IMR-90 (cell line): ENCODE measurements at regions not wholly inside any gene's neighbourhood (a gene's known extent, or its start where the extent isn't known, plus 50 kb on each side); places are given as distances from the start of the nearest gene placed in this dataset.

ENCODE experiments used
- ATAC-seq: fragments of 200-7000 bp; cut with Tn5 transposase; 2 replicates; pipeline ENCODE4 v1.9.1; 2020; ENCODE audit warnings: low read depth, mild to moderate bottlenecking, moderate library complexity
- BruUV-seq: library from RNA; stranded (reverse); fragments of 400-500 nt; replicated peaks from 2 replicates; lab custom pipeline; 2021; lab: Mats Ljungman, UMichigan
- CTCF ChIA-PET: fragments of 300-600 bp; formaldehyde crosslinking; extraction: SDS; loops from one replicate; lab custom pipeline; 2021; ENCODE audit warnings: antibody characterized with exemption; lab: Yijun Ruan, JAX
- POLR2A ChIA-PET: fragments of 300-600 bp; sonication (Branson Sonifier 250); formaldehyde crosslinking; loops from one replicate; lab custom pipeline; 2022; ENCODE audit warnings: antibody characterized with exemption; ENCODE audit not compliant: unreplicated experiment; lab: Charles Lee
- DNase-seq: peaks from one replicate; pipeline ENCODE4 v3.0.0; 2013
- H2AFZ ChIP-seq: replicated peaks from 2 replicates; pipeline ENCODE3; 2013; ENCODE audit warnings: low read length, mild to moderate bottlenecking; ENCODE audit not compliant: poor library complexity
- H2AK5ac ChIP-seq: 2 replicates; pipeline ENCODE4 v1.6.1; 2013; ENCODE audit warnings: low read depth, low read length, inconsistent platforms
- H2AK9ac ChIP-seq: replicated peaks from 2 replicates; pipeline ENCODE3; 2013; ENCODE audit warnings: mild to moderate bottlenecking, low read depth, low read length, moderate library complexity; ENCODE audit not compliant: poor library complexity
- H2BK120ac ChIP-seq: 2 replicates; pipeline ENCODE4 v1.6.1; 2013; ENCODE audit warnings: low read depth, low read length, inconsistent platforms
- H2BK15ac ChIP-seq: 3 replicates; pipeline ENCODE4 v1.6.1; 2013; ENCODE audit warnings: low read depth, low read length, inconsistent platforms
- H2BK20ac ChIP-seq: 2 replicates; pipeline ENCODE4 v1.6.1; 2013; ENCODE audit warnings: low read depth, mild to moderate bottlenecking, inconsistent platforms, low read length, moderate library complexity
- H2BK5ac ChIP-seq: 2 replicates; pipeline ENCODE4 v1.6.1; 2013; ENCODE audit warnings: mild to moderate bottlenecking, low read depth, low read length, inconsistent platforms; ENCODE audit not compliant: poor library complexity, severe bottlenecking
- H3K14ac ChIP-seq: replicated peaks from 2 replicates; pipeline ENCODE4 v1.6.1; 2013; ENCODE audit warnings: low read depth, low read length, inconsistent platforms
- H3K18ac ChIP-seq: 2 replicates; pipeline ENCODE4 v1.6.1; 2013; ENCODE audit warnings: low read depth, low read length, control low read depth
- H3K23ac ChIP-seq: 2 replicates; pipeline ENCODE4 v1.6.1; 2013; ENCODE audit warnings: low read depth, low read length, inconsistent platforms
- H3K27ac ChIP-seq: 2 replicates; pipeline ENCODE4 v1.5.1; 2013; ENCODE audit warnings: mild to moderate bottlenecking, control low read depth, low read length; ENCODE audit not compliant: insufficient read depth
- H3K27me3 ChIP-seq: 2 replicates; pipeline ENCODE4 v1.6.1; 2013; ENCODE audit warnings: low read length; ENCODE audit not compliant: control insufficient read depth, insufficient read depth
- H3K36me3 ChIP-seq: 2 replicates; pipeline ENCODE4 v1.6.1; 2013; ENCODE audit warnings: low read length, mixed read lengths; ENCODE audit not compliant: control insufficient read depth, insufficient read depth
- H3K4ac ChIP-seq: 2 replicates; pipeline ENCODE4 v1.6.1; 2013; ENCODE audit warnings: low read depth, low read length, inconsistent platforms
- H3K4me1 ChIP-seq: 2 replicates; pipeline ENCODE4 v1.6.1; 2013; ENCODE audit warnings: low read length, mixed read lengths; ENCODE audit not compliant: control insufficient read depth, insufficient read depth
- H3K4me2 ChIP-seq: 2 replicates; pipeline ENCODE4 v1.6.1; 2013; ENCODE audit warnings: low read depth, mild to moderate bottlenecking, control low read depth, low read length, moderate library complexity
- H3K4me3 ChIP-seq: 2 replicates; pipeline ENCODE4 v1.5.1; 2013; ENCODE audit warnings: low read depth, mild to moderate bottlenecking, control low read depth, low read length, moderate library complexity; ENCODE audit not compliant: insufficient read depth
- H3K56ac ChIP-seq: 2 replicates; pipeline ENCODE4 v1.6.1; 2013; ENCODE audit warnings: low read length, inconsistent platforms; ENCODE audit not compliant: insufficient read depth; ENCODE audit errors: extremely low read depth
- H3K79me1 ChIP-seq, 2 experiments: 2 replicates each; pipeline ENCODE4 v1.6.1; 2013; ENCODE audit warnings: low read length in 2 of 2, inconsistent platforms in 1 of 2, low read depth in 1 of 2
- H3K9ac ChIP-seq: 2 replicates; pipeline ENCODE4 v1.6.1; 2013; ENCODE audit warnings: low read depth, low read length, control low read depth
- H3K9me1 ChIP-seq: 2 replicates; pipeline ENCODE4 v1.6.1; 2013; ENCODE audit warnings: low read length, inconsistent platforms; ENCODE audit not compliant: insufficient read depth
- H3K9me3 ChIP-seq: 2 replicates; pipeline ENCODE4 v1.6.1; 2013; ENCODE audit warnings: low read length; ENCODE audit not compliant: control insufficient read depth, insufficient read depth
- H4K20me1 ChIP-seq: 2 replicates; pipeline ENCODE4 v1.6.1; 2013; ENCODE audit warnings: low read length, inconsistent platforms; ENCODE audit not compliant: insufficient read depth
- H4K5ac ChIP-seq: 2 replicates; pipeline ENCODE4 v1.6.1; 2013; ENCODE audit warnings: mild to moderate bottlenecking, low read depth, low read length, control low read depth
- H4K8ac ChIP-seq, 2 experiments: 2 replicates each; pipeline ENCODE4 v1.6.1; 2013; ENCODE audit warnings: low read depth in 2 of 2, low read length in 2 of 2, control low read depth in 1 of 2, inconsistent platforms in 1 of 2
- H4K91ac ChIP-seq: 2 replicates; pipeline ENCODE4 v1.6.1; 2013; ENCODE audit warnings: low read depth, low read length, inconsistent platforms; ENCODE audit not compliant: insufficient read depth
- ELK1 ChIP-seq: fragments of 150-350 bp; IDR thresholded peaks from 2 replicates; pipeline ENCODE4 v1.6.1; 2016; ENCODE audit warnings: low read depth, mild to moderate bottlenecking, low read length, moderate library complexity, borderline replicate concordance
- RFX5 ChIP-seq: IDR thresholded peaks from 2 replicates; pipeline ENCODE4 v1.8.0; 2012; ENCODE audit warnings: low read depth, mild to moderate bottlenecking, low read length, moderate library complexity
- WGBS, 2 experiments: methylation state at CpG; one replicate each; pipeline versions ENCODE4 v1.1.5 to v1.1.7; 2013; ENCODE audit warnings: missing lambda C conversion rate in 2 of 2; ENCODE audit not compliant: insufficient read length in 1 of 2; ENCODE audit errors: extremely low coverage in 2 of 2; 5-methylcytosine and 5-hydroxymethylcytosine counted together
- dilution Hi-C: fragments of 300-500 bp; cut with HindIII; formaldehyde crosslinking; loops from one replicate; pipeline ENCODE4 v1.14.3; 2018; ENCODE audit warnings: low sequenced_read_pairs; ENCODE audit not compliant: unreplicated experiment
- in situ Hi-C: fragments of 300-500 bp; cut with MboI; formaldehyde crosslinking; loops from 3 replicates; pipeline ENCODE4 v1.14.3; 2019; ENCODE audit warnings: low sequenced_read_pairs, inconsistent platforms, mixed read lengths
- intact Hi-C: fragments of 100-400 bp; cut with micrococcal nuclease; formaldehyde crosslinking; loops from 2 replicates; pipeline ENCODE4 v1.10.0; 2022

DNA sequence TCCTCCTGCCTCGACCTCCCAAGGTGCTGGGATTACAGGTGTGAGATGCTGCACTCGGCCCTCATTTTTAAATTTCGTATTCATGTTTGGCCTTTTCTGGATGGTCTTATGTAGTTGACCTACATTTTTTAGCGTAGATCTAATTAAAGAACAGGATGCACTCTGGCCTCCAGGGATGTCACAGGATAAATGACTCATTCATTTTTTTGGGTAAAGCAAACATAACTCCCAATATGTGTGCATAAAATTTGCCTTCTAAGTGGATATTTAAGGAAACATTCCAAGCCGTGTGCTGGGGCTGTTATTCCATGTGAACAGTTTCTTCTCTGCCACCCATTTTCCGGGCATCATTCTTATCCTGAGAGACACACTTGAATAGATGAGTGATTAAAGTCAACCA lies 501.6 kb downstream of the IRX1 start:
- Histone ChIP-seq H3K27ac (no peak overlapping the region), H3K9me1 (no peaks in the 10 kb centered on the region), H2BK120ac (no peak overlapping the region), H3K56ac (no peak overlapping the region), H3K9me3 (peaks cover 25% of the 10 kb centered on the region), H3K27me3 (no peaks in the 10 kb centered on the region), H3K4me3 (no peak overlapping the region), H2AK9ac (no peak overlapping the region), H2BK20ac (no peak overlapping the region), H4K20me1 (no peaks in the 10 kb centered on the region), H3K9ac (no peak overlapping the region), H2AK5ac (no peak overlapping the region), H3K79me1 (no peaks in the 10 kb centered on the region), H3K18ac (no peak overlapping the region), H4K91ac (no peak overlapping the region), H3K23ac (no peak overlapping the region), H2BK15ac (no peak overlapping the region), H3K4ac (no peak overlapping the region), H4K5ac (no peak overlapping the region), H3K14ac (no peak overlapping the region), H4K8ac (no peak overlapping the region), H2AFZ (no peak overlapping the region), H2BK5ac (no peak overlapping the region), H3K36me3 (no peaks in the 10 kb centered on the region), H3K4me2 (no peak overlapping the region), H3K4me1 (no peaks in the 10 kb centered on the region)
- BruUV-seq = no TSS peak
- no CpG with 5 or more reads among the region's 6 CpGs for WGBS, 2 experiments
- ChIA-PET POLR2A (no interaction called here), CTCF (no interaction called here)
- intact Hi-C loops (no loop called here), dilution Hi-C loops (no loop called here), in situ Hi-C loops (no loop called here)
- ATAC-seq (no peak), DNase-seq (no peak)
- TF ChIP-seq RFX5 = no peak
- no peak for TF ChIP-seq ELK1
